ENCODE measurements at regions not wholly inside any gene's neighbourhood (a gene's known extent, or its start where the extent isn't known, plus 50 kb on each side); places are given as distances from the start of the nearest gene placed in this dataset.
"Not testable (repeated sequence)": the region's sequence is repeated elsewhere in the genome, so short reads cannot be mapped to it uniquely, and the experiment has no call there.

- peak; percentile 82 for DNase-seq
Observed at GRCh38 chr21:17679002-17679600, 66.4 kb upstream of the BTG3 start.

GRCh38 chr21:17676930-17677329 lies 64.2 kb upstream of the BTG3 start:
- not testable (repeated sequence) for DNase-seq

GRCh38 chr21:17674106-17674505 lies 61.4 kb upstream of the BTG3 start:
- DNase-seq = no peak

DNA sequence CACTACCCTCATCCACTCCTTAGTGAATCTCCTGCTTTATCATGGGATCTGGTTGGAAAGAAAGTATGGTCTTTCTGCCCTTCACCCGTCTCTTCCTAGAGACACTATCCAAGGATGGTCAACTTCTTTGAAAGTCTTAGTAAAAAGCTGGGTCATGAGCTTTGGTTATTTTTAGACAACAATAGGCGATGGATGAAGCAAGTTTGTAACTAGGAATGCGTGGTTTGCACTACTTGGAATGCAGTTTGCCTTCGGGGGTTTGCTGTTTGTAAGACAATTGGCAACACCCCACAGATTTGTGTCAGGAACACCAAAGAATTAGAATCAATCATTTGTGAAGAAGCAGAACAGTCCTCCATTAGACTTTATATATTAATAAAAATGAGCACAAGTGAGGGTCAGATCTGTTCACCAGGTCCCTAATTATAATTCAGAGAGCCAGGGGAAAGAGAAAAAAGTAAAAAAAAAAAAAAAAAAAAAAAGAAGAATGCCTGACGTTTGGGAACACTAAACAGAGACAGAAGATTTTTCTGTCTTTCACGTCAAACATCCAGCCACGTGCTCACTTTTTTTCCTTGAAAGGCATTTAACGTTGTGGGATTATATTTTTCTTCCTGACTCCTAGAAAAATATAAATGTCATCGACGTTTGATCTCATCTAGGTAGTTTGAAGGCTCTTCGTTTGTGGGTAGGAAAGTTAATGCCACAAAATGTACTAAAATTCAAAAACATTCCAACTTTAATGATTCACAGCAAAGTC lies 60.7 kb upstream of the BTG3 start:
- no peak for DNase-seq

DNA sequence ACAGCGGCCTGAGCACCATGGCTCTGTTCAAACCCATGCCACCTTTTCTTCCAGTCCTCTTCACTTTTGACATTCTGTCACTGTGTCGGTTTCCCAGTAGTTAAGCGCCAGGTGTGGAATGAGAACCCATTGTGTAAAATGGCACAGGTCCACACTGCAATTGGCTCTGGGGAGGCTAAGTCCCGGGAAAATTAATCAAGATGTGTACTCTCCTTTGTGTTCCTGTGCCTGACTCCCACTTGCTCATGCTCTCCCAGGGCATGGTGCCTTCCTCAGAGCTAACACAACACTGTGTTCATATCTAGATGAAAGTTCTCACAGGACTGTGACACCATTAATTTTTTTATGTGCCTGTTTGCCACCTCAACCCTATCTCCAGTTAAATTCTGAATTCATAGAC lies 59.0 kb upstream of the BTG3 start:
- DNase-seq = no peak

GRCh38 chr21:17668479-17669140 lies 55.9 kb upstream of the BTG3 start:
- DNase-seq = no peak

GRCh38 chr21:17667256-17667655 lies 54.6 kb upstream of the BTG3 start:
- DNase-seq = no peak
